ENCODE measurements at regions not wholly inside any gene's neighbourhood (a gene's known extent, or its start where the extent isn't known, plus 50 kb on each side); places are given as distances from the start of the nearest gene placed in this dataset.
A peak's percentile ranks its signal among the peaks of the same experiment; 100 is the strongest.

GRCh38 chr7:85074-85882 is 107.1 kb upstream of the FAM20C start:
- in situ Hi-C loops (cut with MboI; ENCODE audit: low pct_unique_long_range_greater_than_20kb in 2 of 9, low sequenced_read_pairs in 9 of 9, unreplicated experiment in 9 of 9) = no loop called here
- Histone ChIP-seq H3K4me3 (no peak overlapping the region), H3K4me1 (replicated peaks in 1 of 2) (peaks cover 22 to 26% of the 10 kb centered on the region in 2 donors), H3K27ac (no peak overlapping the region)
- peak in 3 of 8 experiments; percentile 19 to 62 (median 44) for ATAC-seq (replicated peaks in 6 of 8)
- 75 to 95% (median 87%) methylated on average over 1 to 6 of the region's 19 CpGs; no CpG with 5 or more reads in 4 of the 10 experiments for whole genome bisulfite sequencing, 10 experiments

GRCh38 chr7:85883-86515 is 106.4 kb upstream of the FAM20C start:
- in situ Hi-C loops (cut with MboI; ENCODE audit: low pct_unique_long_range_greater_than_20kb in 2 of 9, low sequenced_read_pairs in 9 of 9, unreplicated experiment in 9 of 9) = no loop called here
- WGBS, 10 experiments = 50 to 100% (median 80%) methylated on average over 1 to 4 of the region's 11 CpGs; no CpG with 5 or more reads in 4 of the 10 experiments
- H3K4me3 ChIP-seq = no peak overlapping the region
- no peak overlapping the region for H3K27ac ChIP-seq
- peaks cover 15 to 21% of the 10 kb centered on the region in 2 donors for H3K4me1 ChIP-seq (replicated peaks in 1 of 2)
- no peak for ATAC-seq (replicated peaks in 6 of 8)

- in situ Hi-C loops (cut with MboI; ENCODE audit: low pct_unique_long_range_greater_than_20kb in 2 of 9, low sequenced_read_pairs in 9 of 9, unreplicated experiment in 9 of 9) = no loop called here
- ATAC-seq (replicated peaks in 6 of 8) = no peak
- Histone ChIP-seq H3K4me3 (no peak overlapping the region), H3K4me1 (replicated peaks in 1 of 2) (peaks cover 9 to 15% of the 10 kb centered on the region in 2 donors), H3K27ac (no peak overlapping the region)
- 60 to 93% (median 82%) methylated on average over 1 to 4 of the region's 7 CpGs; no CpG with 5 or more reads in 6 of the 10 experiments for WGBS, 10 experiments
Observed at GRCh38 chr7:86629-87028, 105.7 kb upstream of the FAM20C start.

GRCh38 chr7:87047-87446 is 105.3 kb upstream of the FAM20C start:
- in situ Hi-C loops (cut with MboI; ENCODE audit: low pct_unique_long_range_greater_than_20kb in 2 of 9, low sequenced_read_pairs in 9 of 9, unreplicated experiment in 9 of 9) = no loop called here
- 67 to 96% (median 83%) methylated on average over 1 to 3 of the region's 5 CpGs; no CpG with 5 or more reads in 4 of the 10 experiments for WGBS, 10 experiments
- Histone ChIP-seq H3K4me3 (no peak overlapping the region), H3K4me1 (replicated peaks in 1 of 2) (peaks cover 6 to 13% of the 10 kb centered on the region in 2 donors), H3K27ac (no peak overlapping the region)
- ATAC-seq (replicated peaks in 6 of 8) = no peak

- H3K27ac ChIP-seq = no peak overlapping the region
- 60 to 93% (median 75%) methylated on average over 1 to 3 of the region's 8 CpGs; no CpG with 5 or more reads in 6 of the 10 experiments for WGBS, 10 experiments
- no peak for ATAC-seq (replicated peaks in 6 of 8)
- peaks cover 10 to 17% of the 10 kb centered on the region in 2 donors for H3K4me1 ChIP-seq (replicated peaks in 1 of 2)
- in situ Hi-C loops (cut with MboI; ENCODE audit: low pct_unique_long_range_greater_than_20kb in 2 of 9, low sequenced_read_pairs in 9 of 9, unreplicated experiment in 9 of 9) = no loop called here
- no peak overlapping the region for H3K4me3 ChIP-seq
Observed at GRCh38 chr7:87671-88070, 104.7 kb upstream of the FAM20C start.

GRCh38 chr7:88095-88926 is 104.1 kb upstream of the FAM20C start:
- Histone ChIP-seq H3K27ac (no peak overlapping the region), H3K4me3 (no peak overlapping the region), H3K4me1 (replicated peaks in 1 of 2) (peaks cover 7 to 16% of the 10 kb centered on the region in 2 donors)
- ATAC-seq (replicated peaks in 6 of 8) = peak in 6 of 8 experiments; percentile 5 to 48 (median 24)
- 87 to 93% (median 90%) methylated on average over 2 to 9 of the region's 27 CpGs; no CpG with 5 or more reads in 7 of the 10 experiments for WGBS, 10 experiments
- in situ Hi-C loops (cut with MboI; ENCODE audit: low pct_unique_long_range_greater_than_20kb in 2 of 9, low sequenced_read_pairs in 9 of 9, unreplicated experiment in 9 of 9) = no loop called here

GRCh38 chr7:88927-89231 is 103.5 kb upstream of the FAM20C start:
- 40 to 94% (median 69%) methylated on average over 1 to 5 of the region's 6 CpGs; no CpG with 5 or more reads in 6 of the 10 experiments for WGBS, 10 experiments

GRCh38 chr7:89232-90019 is 102.9 kb upstream of the FAM20C start:
- ATAC-seq (replicated peaks in 6 of 8) = peak; percentile 14 to 61 (median 39)
- peaks cover 7 to 16% of the 10 kb centered on the region in 2 donors for H3K4me1 ChIP-seq (replicated peaks in 1 of 2)
- in situ Hi-C loops (cut with MboI; ENCODE audit: low pct_unique_long_range_greater_than_20kb in 2 of 9, low sequenced_read_pairs in 9 of 9, unreplicated experiment in 9 of 9) = no loop called here
- H3K27ac ChIP-seq = no peak overlapping the region
- H3K4me3 ChIP-seq = no peak overlapping the region
- WGBS, 10 experiments = 19 to 100% (median 74%) methylated on average over 2 to 5 of the region's 9 CpGs

More at GRCh38 chr7:88927-89231, 103.5 kb upstream of the FAM20C start:
- Histone ChIP-seq H3K4me3 (no peak overlapping the region), H3K4me1 (replicated peaks in 1 of 2) (peaks cover 7 to 16% of the 10 kb centered on the region in 2 donors), H3K27ac (no peak overlapping the region)
- peak in 4 of 8 experiments; percentile 8 to 27 (median 20) for ATAC-seq (replicated peaks in 6 of 8)
- in situ Hi-C loops (cut with MboI; ENCODE audit: low pct_unique_long_range_greater_than_20kb in 2 of 9, low sequenced_read_pairs in 9 of 9, unreplicated experiment in 9 of 9) = no loop called here

GRCh38 chr7:90111-91063 is 102.0 kb upstream of the FAM20C start:
- Histone ChIP-seq H3K27ac (no peak overlapping the region), H3K4me3 (no peak overlapping the region), H3K4me1 (replicated peaks in 1 of 2) (peaks cover 7 to 16% of the 10 kb centered on the region in 2 donors)
- WGBS, 10 experiments = 0 to 100% (median 77%) methylated on average over 1 to 9 of the region's 13 CpGs; no CpG with 5 or more reads in 4 of the 10 experiments
- ATAC-seq (replicated peaks in 6 of 8) = peak in 3 of 8 experiments; percentile 81 to 87 (median 81)
- in situ Hi-C loops (cut with MboI; ENCODE audit: low pct_unique_long_range_greater_than_20kb in 2 of 9, low sequenced_read_pairs in 9 of 9, unreplicated experiment in 9 of 9) = no loop called here

- WGBS, 10 experiments = 93 to 100% (median 97%) methylated on average over 1 to 6 of the region's 18 CpGs; no CpG with 5 or more reads in 5 of the 10 experiments
- Histone ChIP-seq H3K27ac (no peak overlapping the region), H3K4me3 (no peak overlapping the region), H3K4me1 (replicated peaks in 1 of 2) (peaks cover 7 to 16% of the 10 kb centered on the region in 2 donors)
- in situ Hi-C loops (cut with MboI; ENCODE audit: low pct_unique_long_range_greater_than_20kb in 2 of 9, low sequenced_read_pairs in 9 of 9, unreplicated experiment in 9 of 9) = no loop called here
- no peak for ATAC-seq (replicated peaks in 6 of 8)
Observed at GRCh38 chr7:91396-92175, 100.8 kb upstream of the FAM20C start.

- Histone ChIP-seq H3K4me1 (replicated peaks in 1 of 2) (peaks cover 7 to 16% of the 10 kb centered on the region in 2 donors), H3K27ac (no peak overlapping the region), H3K4me3 (no peak overlapping the region)
- peak in 2 of 8 experiments; percentile 8 to 24 for ATAC-seq (replicated peaks in 6 of 8)
- in situ Hi-C loops (cut with MboI; ENCODE audit: low pct_unique_long_range_greater_than_20kb in 2 of 9, low sequenced_read_pairs in 9 of 9, unreplicated experiment in 9 of 9) = no loop called here
- WGBS, 10 experiments = 41 to 100% (median 96%) methylated on average over 1 to 5 of the region's 6 CpGs; no CpG with 5 or more reads in 3 of the 10 experiments
Observed at GRCh38 chr7:92231-92674, 100.1 kb upstream of the FAM20C start.

Data from motor neuron (in vitro differentiated cells).